H1 (cell line): ENCODE measurements at regions not wholly inside any gene's neighbourhood (a gene's known extent, or its start where the extent isn't known, plus 50 kb on each side); places are given as distances from the start of the nearest gene placed in this dataset.

ENCODE experiments used
- CTCF ChIA-PET: fragments of 300-600 bp; sonication (Branson Sonifier 250); formaldehyde crosslinking; loops from one replicate; lab custom pipeline; 2021; ENCODE audit not compliant: partially characterized antibody; lab: Charles Lee
- POLR2A ChIA-PET: fragments of 300-600 bp; sonication (Branson Sonifier 250); formaldehyde crosslinking; loops from one replicate; lab custom pipeline; 2021; ENCODE audit warnings: inconsistent platforms; ENCODE audit not compliant: partially characterized antibody; lab: Charles Lee
- DNase-seq, 2 experiments: peaks; one replicate each; pipeline versions ENCODE4 v3.0.0 to v3.0.0-alpha.2; 2010 to 2022; ENCODE audit warnings: low spot score in 2 of 2, low read depth in 1 of 2, mixed read lengths in 1 of 2
- FAIRE-seq: peaks from 2 replicates; lab custom pipeline; 2011; peaks lifted over from hg19 to GRCh38; lab: Jason Lieb, UNC
- H2AFZ ChIP-seq: 2 replicates; pipeline ENCODE4 v1.8.1; 2012; ENCODE audit warnings: low read length, inconsistent platforms
- H2AK5ac ChIP-seq: 2 replicates; pipeline ENCODE4 v1.6.1; 2013; ENCODE audit warnings: low read depth, low read length
- H2BK120ac ChIP-seq: replicated peaks from 2 replicates; pipeline ENCODE3; 2013; ENCODE audit warnings: low read depth, low read length, inconsistent platforms
- H2BK12ac ChIP-seq: 2 replicates; pipeline ENCODE4 v1.6.1; 2013; ENCODE audit warnings: low read depth, low read length
- H2BK15ac ChIP-seq: 2 replicates; pipeline ENCODE4 v1.6.1; 2013; ENCODE audit warnings: low read length
- H2BK20ac ChIP-seq: 2 replicates; pipeline ENCODE4 v1.6.1; 2013; ENCODE audit warnings: low read length
- H2BK5ac ChIP-seq: 2 replicates; pipeline ENCODE4 v1.6.1; 2013; ENCODE audit warnings: low read depth, low read length
- H3K14ac ChIP-seq: 2 replicates; pipeline ENCODE4 v1.6.1; 2013; ENCODE audit warnings: inconsistent platforms; ENCODE audit not compliant: insufficient read length
- H3K18ac ChIP-seq: 2 replicates; pipeline ENCODE4 v1.6.1; 2013; ENCODE audit warnings: low read length; ENCODE audit errors: extremely low read depth
- H3K23ac ChIP-seq: 2 replicates; pipeline ENCODE4 v1.6.1; 2013; ENCODE audit warnings: inconsistent platforms; ENCODE audit not compliant: insufficient read length
- H3K23me2 ChIP-seq: 2 replicates; pipeline ENCODE4 v1.6.1; 2013; ENCODE audit warnings: low read depth, low read length
- H3K27ac ChIP-seq: 2 replicates; pipeline ENCODE4 v1.6.1; 2011; ENCODE audit warnings: low read depth, low read length, inconsistent platforms
- H3K27me3 ChIP-seq, 4 experiments: replicated peaks in 1 of 4; 1 replicate in 1 of 4; 2 replicates in 3 of 4; pipeline versions ENCODE4 v1.6.1 to v1.8.1; 2011 to 2013; ENCODE audit warnings: low read length in 3 of 4, mild to moderate bottlenecking in 3 of 4, inconsistent platforms in 2 of 4, mixed read lengths in 2 of 4, moderate library complexity in 1 of 4; ENCODE audit not compliant: control insufficient read depth in 3 of 4, insufficient read depth in 3 of 4; ENCODE audit errors: extremely low read depth in 1 of 4
- H3K36me3 ChIP-seq, 4 experiments: 2 replicates each; pipeline versions ENCODE4 v1.6.1 to v1.8.1; 2011 to 2013; ENCODE audit warnings: mild to moderate bottlenecking in 4 of 4, low read length in 3 of 4, moderate library complexity in 2 of 4, control low read depth in 1 of 4, inconsistent platforms in 1 of 4; ENCODE audit not compliant: insufficient read depth in 4 of 4, control insufficient read depth in 2 of 4
- H3K4ac ChIP-seq: replicated peaks from 2 replicates; pipeline ENCODE3; 2013; ENCODE audit warnings: low read length, low read depth, mixed read lengths, inconsistent platforms; ENCODE audit not compliant: insufficient read length
- H3K4me1 ChIP-seq, 4 experiments: replicated peaks in 1 of 4; 1 replicate in 1 of 4; 2 replicates in 3 of 4; pipeline versions ENCODE4 v1.6.1 to v1.8.1; 2011 to 2013; ENCODE audit warnings: low read length in 3 of 4, inconsistent platforms in 2 of 4, mixed read lengths in 1 of 4; ENCODE audit not compliant: insufficient read depth in 4 of 4, control insufficient read depth in 3 of 4
- H3K4me2 ChIP-seq, 2 experiments: 2 replicates each; pipeline versions ENCODE4 v1.6.1 to v1.8.1; 2011 to 2013; ENCODE audit warnings: low read depth in 2 of 2, low read length in 2 of 2, control low read depth in 1 of 2, inconsistent platforms in 1 of 2, mild to moderate bottlenecking in 1 of 2; ENCODE audit not compliant: insufficient read depth in 1 of 2
- H3K4me3 ChIP-seq, 4 experiments: fragments of 200-600, 300-600 bp in 1 of 4; sonication (generic), shearing (Covaris generic), sonication (Bioruptor Twin) in 1 of 4; 2 replicates each; pipeline versions ENCODE4 v1.5.1 to v1.8.1; 2011 to 2016; ENCODE audit warnings: low read length in 4 of 4, low read depth in 3 of 4, control low read depth in 2 of 4, inconsistent platforms in 2 of 4, mild to moderate bottlenecking in 2 of 4, mixed read lengths in 1 of 4, moderate library complexity in 1 of 4; ENCODE audit not compliant: insufficient read depth in 2 of 4; ENCODE audit errors: extremely low read depth in 1 of 4
- H3K56ac ChIP-seq: replicated peaks from 2 replicates; pipeline ENCODE3; 2013; ENCODE audit warnings: low read depth, mild to moderate bottlenecking, mixed read lengths, low read length, inconsistent platforms; ENCODE audit not compliant: insufficient read length
- H3K79me1 ChIP-seq: 2 replicates; pipeline ENCODE4 v1.6.1; 2013; ENCODE audit warnings: low read depth, low read length, control low read depth
- H3K79me2 ChIP-seq, 2 experiments: 2 replicates each; pipeline versions ENCODE4 v1.6.1 to v1.8.1; 2012 to 2013; ENCODE audit warnings: low read length in 2 of 2, mild to moderate bottlenecking in 2 of 2, inconsistent platforms in 1 of 2; ENCODE audit not compliant: insufficient read depth in 2 of 2, control insufficient read depth in 1 of 2
- H3K9ac ChIP-seq, 4 experiments: replicated peaks in 1 of 4; 1 replicate in 1 of 4; 2 replicates in 3 of 4; pipeline versions ENCODE4 v1.6.1 to v1.8.1; 2011 to 2013; ENCODE audit warnings: low read depth in 3 of 4, low read length in 3 of 4, control low read depth in 2 of 4, mild to moderate bottlenecking in 2 of 4, moderate library complexity in 2 of 4, inconsistent platforms in 1 of 4; ENCODE audit errors: extremely low read depth in 1 of 4
- H3K9me3 ChIP-seq, 2 experiments: 2 replicates each; pipeline versions ENCODE4 v1.6.1 to v1.8.1; 2012 to 2013; ENCODE audit warnings: mild to moderate bottlenecking in 2 of 2, moderate library complexity in 2 of 2, control low read depth in 1 of 2, inconsistent platforms in 1 of 2, low read depth in 1 of 2, low read length in 1 of 2, mixed read lengths in 1 of 2; ENCODE audit not compliant: insufficient read depth in 2 of 2
- H4K20me1 ChIP-seq, 2 experiments: replicated peaks in 1 of 2; 2 replicates each; pipeline versions ENCODE3 to v1.8.1; 2011 to 2013; ENCODE audit warnings: inconsistent platforms in 2 of 2, low read length in 2 of 2, mild to moderate bottlenecking in 1 of 2; ENCODE audit not compliant: insufficient read depth in 2 of 2, control insufficient read depth in 1 of 2
- H4K5ac ChIP-seq: 2 replicates; pipeline ENCODE4 v1.6.1; 2013; ENCODE audit warnings: low read length, low read depth, mixed read lengths, inconsistent platforms; ENCODE audit not compliant: insufficient read length
- H4K8ac ChIP-seq: 2 replicates; pipeline ENCODE4 v1.8.0; 2013; ENCODE audit warnings: mild to moderate bottlenecking, moderate library complexity, low read length, inconsistent platforms; ENCODE audit not compliant: insufficient read depth; ENCODE audit errors: extremely low read depth
- H4K91ac ChIP-seq: replicated peaks from 2 replicates; pipeline ENCODE3; 2013; ENCODE audit warnings: low read length, mixed read lengths, inconsistent platforms; ENCODE audit not compliant: insufficient read length
- ASH2L ChIP-seq: fragments of 200-600, 300-600 bp; sonication (generic); IDR thresholded peaks from one replicate; pipeline ENCODE4 v1.7.1; 2017; ENCODE audit warnings: low read length
- ATF3 ChIP-seq: IDR thresholded peaks from 2 replicates; pipeline ENCODE4 v1.6.1; 2011; ENCODE audit warnings: low read depth, mild to moderate bottlenecking, low read length; ENCODE audit not compliant: insufficient read depth
- CBX5 ChIP-seq: fragments of 300-800, 300-1000 bp; sonication (generic); IDR thresholded peaks from 2 replicates; pipeline ENCODE4 v1.7.1; 2016; ENCODE audit warnings: antibody characterized with exemption, low read length, low read depth
- CREB1 ChIP-seq: IDR thresholded peaks from 2 replicates; pipeline ENCODE4 v1.6.1; 2012; ENCODE audit warnings: inconsistent platforms
- CTCF ChIP-seq, 3 experiments: IDR thresholded peaks; 1 replicate in 2 of 3; 2 replicates in 1 of 3; pipeline versions ENCODE4 v1.5.1 to v1.6.1; 2011; ENCODE audit warnings: low read length in 3 of 3, mild to moderate bottlenecking in 3 of 3, inconsistent platforms in 2 of 3, low read depth in 1 of 3, moderate library complexity in 1 of 3; ENCODE audit not compliant: insufficient read depth in 1 of 3; ENCODE audit errors: control extremely low read depth in 1 of 3
- E2F6 ChIP-seq: IDR thresholded peaks from 2 replicates; pipeline ENCODE4 v1.6.1; 2012; ENCODE audit warnings: inconsistent platforms
- MAFK ChIP-seq: IDR thresholded peaks from 2 replicates; pipeline ENCODE4 v1.6.1; 2012; ENCODE audit warnings: low read depth, mild to moderate bottlenecking, improper control_type of control experiment, low read length
- NRF1 ChIP-seq: IDR thresholded peaks from 2 replicates; pipeline ENCODE4 v1.6.1; 2011; ENCODE audit warnings: mild to moderate bottlenecking, low read depth, low read length, improper control_type of control experiment
- POLR2A ChIP-seq, 2 experiments: IDR thresholded peaks; 1 replicate in 1 of 2; 2 replicates in 1 of 2; pipeline ENCODE4 v1.6.1; 2011; ENCODE audit warnings: low read depth in 2 of 2, low read length in 2 of 2, mild to moderate bottlenecking in 2 of 2; ENCODE audit errors: control extremely low read depth in 1 of 2
- RNF2 ChIP-seq: fragments of 200-900, 300-1000 bp; sonication (generic); IDR thresholded peaks from 2 replicates; pipeline ENCODE4 v1.7.1; 2016; ENCODE audit warnings: borderline replicate concordance, low read depth, mild to moderate bottlenecking, antibody characterized with exemption, low read length; ENCODE audit not compliant: poor library complexity, severe bottlenecking; ENCODE audit errors: missing control alignments
- SIN3A ChIP-seq, 2 experiments: IDR thresholded peaks in 1 of 2; conservative IDR thresholded peaks in 1 of 2; 2 replicates each; pipeline ENCODE4 v1.6.1; 2011 to 2012; ENCODE audit warnings: low read length in 2 of 2, improper control_type of control experiment in 1 of 2, low read depth in 1 of 2, mild to moderate bottlenecking in 1 of 2
- WGBS, 2 experiments: shearing (Covaris generic) in 1 of 2; methylation state at CpG; one replicate each; pipeline versions ENCODE4 v1.1.6 to v1.1.7; 2013 to 2015; ENCODE audit warnings: low lambda C conversion rate in 2 of 2, mixed read lengths in 2 of 2, inconsistent platforms in 1 of 2, low coverage in 1 of 2, missing lambda C conversion rate in 1 of 2; ENCODE audit not compliant: insufficient replicate concordance in 2 of 2, insufficient coverage in 1 of 2, insufficient read length in 1 of 2; ENCODE audit errors: extremely low coverage in 1 of 2, missing lambda C conversion rate in 1 of 2; 5-methylcytosine and 5-hydroxymethylcytosine counted together

GRCh38 chr20:55597526-55597925, 407.8 kb downstream of the CBLN4 start:
- no peak overlapping the region for H2BK15ac ChIP-seq
- no peak overlapping the region for H3K56ac ChIP-seq
- H3K4me3 ChIP-seq: no peak overlapping the region
- H4K91ac ChIP-seq: no peak overlapping the region
- CTCF ChIA-PET: interaction anchor here (0.6 kb wide), 1 partner anchor 484 kb away, joined by 3 read pairs; no protein-coding TSS in a partner anchor
- no peaks in the 10 kb centered on the region for H3K79me2 ChIP-seq
- H3K79me1 ChIP-seq: no peaks in the 10 kb centered on the region
- no peak overlapping the region for H3K4ac ChIP-seq
- H3K18ac ChIP-seq: no peak overlapping the region
- H3K23me2 ChIP-seq: no peaks in the 10 kb centered on the region
- no peaks in the 10 kb centered on the region for H4K20me1 ChIP-seq
- H2AFZ ChIP-seq: no peak overlapping the region
- H3K14ac ChIP-seq: no peak overlapping the region
- H4K8ac ChIP-seq: no peak overlapping the region
- H2BK5ac ChIP-seq: no peak overlapping the region
- no peak overlapping the region for H2AK5ac ChIP-seq
- no peak overlapping the region for H3K23ac ChIP-seq
- no peaks in the 10 kb centered on the region for H3K27me3 ChIP-seq
- H3K27ac ChIP-seq: no peak overlapping the region
- no peaks in the 10 kb centered on the region for H3K4me1 ChIP-seq
- POLR2A ChIA-PET: no interaction called here
- H2BK120ac ChIP-seq: no peak overlapping the region
- H3K36me3 ChIP-seq: no peaks in the 10 kb centered on the region
- DNase-seq (no peak), FAIRE-seq (no peak)
- no peak overlapping the region for H2BK12ac ChIP-seq
- WGBS, 2 experiments: 96% methylated on average over 1 of the region's 1 CpG; no CpG with 5 or more reads in 1 of the 2 experiments
- no peaks in the 10 kb centered on the region for H3K9me3 ChIP-seq
- no peak overlapping the region for H3K4me2 ChIP-seq
- no peak overlapping the region for H2BK20ac ChIP-seq
- H4K5ac ChIP-seq: no peak overlapping the region
- H3K9ac ChIP-seq: no peak overlapping the region
- TF ChIP-seq RNF2: no peak
- no peak for TF ChIP-seq E2F6
- TF ChIP-seq NRF1: no peak
- TF ChIP-seq CREB1: no peak
- no peak for TF ChIP-seq CTCF (IDR thresholded peaks at IDR 0.05; ENCODE audit: control extremely low read depth in 1 of 3, insufficient read depth in 1 of 3, low read depth in 1 of 3, low read length in 3 of 3)
- TF ChIP-seq ATF3: no peak
- TF ChIP-seq MAFK: no peak
- TF ChIP-seq SIN3A (conservative IDR thresholded peaks at IDR 0.05 in 1 of 2, IDR thresholded peaks at IDR 0.05 in 1 of 2; ENCODE audit: low read depth in 1 of 2, low read length in 2 of 2): no peak
- TF ChIP-seq ASH2L: no peak
- TF ChIP-seq CBX5: no peak
- no peak for TF ChIP-seq POLR2A (IDR thresholded peaks at IDR 0.05; ENCODE audit: control extremely low read depth in 1 of 2, low read depth in 2 of 2, low read length in 2 of 2)
